K562 (cell line): ENCODE measurements at regions not wholly inside any gene's neighbourhood (a gene's known extent, or its start where the extent isn't known, plus 50 kb on each side); places are given as distances from the start of the nearest gene placed in this dataset.

ENCODE experiments used
- ATAC-seq: fragments of 200-7000 bp; cut with Tn5 transposase; 3 replicates; pipeline ENCODE4 v1.9.1; 2020; ENCODE audit warnings: moderate library complexity
- BruUV-seq: library from RNA; stranded (reverse); fragments of 400-500 nt; replicated peaks from 2 replicates; lab custom pipeline; 2021; lab: Mats Ljungman, UMichigan
- CTCF ChIA-PET: fragments of 300-600 bp; formaldehyde crosslinking; extraction: SDS; loops from one replicate; lab custom pipeline; 2021; ENCODE audit warnings: low intra/inter-chr PET ratio; lab: Yijun Ruan, JAX
- POLR2A ChIA-PET: fragments of 300-600, 350-650 bp; sonication (Branson Sonifier 250); formaldehyde crosslinking; extraction: SDS; loops from one replicate; lab custom pipeline; 2021; ENCODE audit warnings: antibody characterized with exemption, inconsistent platforms; lab: Yijun Ruan, JAX
- DNase-seq, 4 experiments: peaks; one replicate each; pipeline versions ENCODE4 v3.0.0 to v3.0.0-alpha.2; 2011 to 2018; ENCODE audit warnings: low spot score in 3 of 4, mixed read lengths in 3 of 4; ENCODE audit errors: extremely low read depth in 1 of 4
- FAIRE-seq: peaks from 2 replicates; lab custom pipeline; 2011; peaks lifted over from hg19 to GRCh38; lab: Jason Lieb, UNC
- H2AFZ ChIP-seq: 2 replicates; pipeline ENCODE4 v1.6.0; 2011; ENCODE audit warnings: low read depth, low read length, control low read depth, inconsistent platforms
- H3K27ac ChIP-seq: fragments of 200-600 bp; 3 replicates; pipeline ENCODE4 v1.8.0; 2011; ENCODE audit warnings: low read depth, mild to moderate bottlenecking, control low read depth, inconsistent platforms, low read length, moderate library complexity, mixed read lengths; ENCODE audit errors: extremely low read depth
- H3K27me3 ChIP-seq, 2 experiments: fragments of 300-600 bp in 1 of 2; 2 replicates in 1 of 2; 3 replicates in 1 of 2; pipeline versions ENCODE4 v1.6.0 to v1.8.0; 2011; ENCODE audit warnings: inconsistent platforms in 2 of 2, low read length in 2 of 2, mild to moderate bottlenecking in 1 of 2, mixed read lengths in 1 of 2, moderate library complexity in 1 of 2; ENCODE audit not compliant: control insufficient read depth in 2 of 2, insufficient read depth in 2 of 2
- H3K36me3 ChIP-seq: fragments of 300-600 bp; 3 replicates; pipeline ENCODE4 v1.8.0; 2011; ENCODE audit warnings: mild to moderate bottlenecking, low read length, inconsistent platforms; ENCODE audit not compliant: control insufficient read depth, insufficient read depth
- H3K4me1 ChIP-seq, 2 experiments: fragments of 200-600 bp in 1 of 2; replicated peaks in 1 of 2; 2 replicates in 1 of 2; 3 replicates in 1 of 2; pipeline versions ENCODE4 v1.5.1 to v1.8.0; 2011; ENCODE audit warnings: inconsistent platforms in 2 of 2, low read length in 2 of 2, mild to moderate bottlenecking in 1 of 2, mixed read lengths in 1 of 2, moderate library complexity in 1 of 2; ENCODE audit not compliant: control insufficient read depth in 2 of 2, insufficient read depth in 2 of 2
- H3K4me2 ChIP-seq: 2 replicates; pipeline ENCODE4 v1.6.1; 2011; ENCODE audit warnings: low read length, control low read depth, inconsistent platforms, mixed read lengths; ENCODE audit not compliant: insufficient read depth
- H3K4me3 ChIP-seq: fragments of 200-600 bp; sonication (generic), shearing (Covaris generic); 2 replicates; pipeline ENCODE4 v1.5.1; 2016; ENCODE audit warnings: control low read depth, inconsistent platforms
- H3K79me2 ChIP-seq: fragments of 200-600 bp; 3 replicates; pipeline ENCODE4 v1.8.0; 2011; ENCODE audit warnings: low read length, inconsistent platforms; ENCODE audit not compliant: control insufficient read depth, insufficient read depth
- H3K9ac ChIP-seq, 2 experiments: 2 replicates each; pipeline versions ENCODE4 v1.6.0 to v1.6.1; 2011; ENCODE audit warnings: low read depth in 2 of 2, low read length in 2 of 2, control low read depth in 1 of 2, inconsistent platforms in 1 of 2, mild to moderate bottlenecking in 1 of 2, mixed read lengths in 1 of 2; ENCODE audit not compliant: insufficient read depth in 1 of 2
- H3K9me1 ChIP-seq: one replicate; pipeline ENCODE4 v1.6.0; 2011; ENCODE audit warnings: inconsistent platforms, mild to moderate bottlenecking, low read length, moderate library complexity; ENCODE audit not compliant: control insufficient read depth, insufficient read depth
- H3K9me3 ChIP-seq: replicated peaks from 2 replicates; pipeline ENCODE4 v1.5.1; 2011; ENCODE audit warnings: low read depth, low read length, inconsistent platforms; ENCODE audit not compliant: control insufficient read depth, insufficient read depth
- H4K20me1 ChIP-seq: replicated peaks from 2 replicates; pipeline ENCODE4 v1.6.1; 2011; ENCODE audit warnings: low read length, inconsistent platforms, mixed read lengths; ENCODE audit not compliant: control insufficient read depth, insufficient read depth
- CEBPG ChIP-seq, 3 experiments: fragments of 200-800 bp in 1 of 3; sonication (Bioruptor generic) in 1 of 3; sonication (generic) in 1 of 3; formaldehyde crosslinking in 1 of 3; IDR thresholded peaks in 2 of 3; conservative IDR thresholded peaks in 1 of 3; 2 replicates each; pipeline versions ENCODE4 v1.6.1 to v1.8.0; 2016 to 2022; ENCODE audit warnings: missing compliant biosample characterization in 2 of 3, missing genetic modification characterization in 2 of 3, mild to moderate bottlenecking in 1 of 3, missing genetic modification reagents in 1 of 3
- FOXM1 ChIP-seq, 2 experiments: fragments of 450-650 bp in 1 of 2; sonication (generic) in 1 of 2; formaldehyde crosslinking in 1 of 2; IDR thresholded peaks; 2 replicates each; pipeline versions ENCODE4 v1.6.1 to v1.9.0; 2017 to 2022; ENCODE audit warnings: low read depth in 2 of 2, mild to moderate bottlenecking in 2 of 2, missing genetic modification reagents in 1 of 2, moderate library complexity in 1 of 2
- LEF1 ChIP-seq: fragments of 450-650 bp; IDR thresholded peaks from 2 replicates; pipeline ENCODE4 v1.6.1; 2016; ENCODE audit warnings: mild to moderate bottlenecking
- MTA3 ChIP-seq: fragments of 450-650 bp; formaldehyde crosslinking; IDR thresholded peaks from 2 replicates; pipeline ENCODE4 v1.6.1; 2017; ENCODE audit warnings: mild to moderate bottlenecking, borderline replicate concordance
- SMAD4 ChIP-seq: fragments of 250-450 bp; sonication (Bioruptor Pico); conservative IDR thresholded peaks from 2 replicates; pipeline ENCODE4 v1.8.0; 2021; ENCODE audit warnings: inconsistent platforms, mild to moderate bottlenecking, moderate library complexity
- ZBTB17 ChIP-seq: fragments of 450-650 bp; formaldehyde crosslinking; IDR thresholded peaks from 2 replicates; pipeline ENCODE4 v1.4.0; 2020; ENCODE audit warnings: mild to moderate bottlenecking
- ZNF212 ChIP-seq: fragments of 450-650 bp; formaldehyde crosslinking; IDR thresholded peaks from 2 replicates; pipeline ENCODE4 v1.4.0; 2020; ENCODE audit warnings: mild to moderate bottlenecking
- WGBS: fragments of 100-300 bp; shearing (Covaris generic); methylation state at CpG from one replicate; pipeline ENCODE4 v1.1.6; 2016; ENCODE audit warnings: low coverage, mixed read lengths; ENCODE audit not compliant: insufficient coverage; ENCODE audit errors: missing lambda C conversion rate; 5-methylcytosine and 5-hydroxymethylcytosine counted together
- in situ Hi-C: fragments of 300-500 bp; cut with MboI; formaldehyde crosslinking; loops from 4 replicates; pipeline ENCODE4 v1.15.0; 2018; ENCODE audit warnings: inconsistent platforms, mixed read lengths
- intact Hi-C: fragments of 100-400 bp; cut with micrococcal nuclease; formaldehyde crosslinking; loops from 2 replicates; pipeline ENCODE4 v1.14.2; 2022
- TF ChIP-seq, protein P1 (sequence below): fragments of 450-650 bp; IDR thresholded peaks from 2 replicates; pipeline ENCODE4 v1.6.1; 2018; ENCODE audit warnings: mild to moderate bottlenecking, low read depth; ENCODE audit not compliant: partially characterized antibody
- TF ChIP-seq, protein P2 (sequence below): fragments of 450-650 bp; formaldehyde crosslinking; IDR thresholded peaks from 2 replicates; pipeline ENCODE4 v1.4.0; 2020; ENCODE audit warnings: mild to moderate bottlenecking, moderate library complexity

DNA sequence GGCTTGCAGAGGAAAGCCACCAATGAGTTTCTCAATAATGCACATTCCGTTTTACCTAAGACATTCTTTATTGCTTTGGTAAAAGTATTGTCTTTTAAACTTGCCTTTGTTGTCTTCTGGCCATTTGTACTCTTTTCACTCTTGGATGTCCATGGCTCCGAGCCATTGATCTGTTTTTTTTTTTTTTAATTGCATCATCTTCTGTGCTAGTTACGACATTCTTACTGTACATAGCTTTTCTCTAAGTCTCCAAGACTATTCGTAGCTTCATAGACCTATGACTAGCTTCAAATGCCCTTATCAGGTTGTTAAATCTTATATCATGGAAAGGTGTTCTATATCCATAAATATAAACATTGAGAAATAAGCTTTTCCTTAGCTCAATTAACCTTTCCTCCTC lies 1522.6 kb downstream of the FAM181B start:
- FAIRE-seq = no peak
- H3K27ac ChIP-seq = no peak overlapping the region
- TF ChIP-seq ZNF212 (CRISPR knock-in tag) (no peak), CEBPG (CRISPR knock-in tag; IDR thresholded peaks at IDR 0.05) (no peak), CEBPG (tag; conservative IDR thresholded peaks at IDR 0.05 in 1 of 2, IDR thresholded peaks at IDR 0.05 in 1 of 2) (peak in 1 of 2 experiments; percentile 54; a peak in 2 of 4 replicates)

DNA sequence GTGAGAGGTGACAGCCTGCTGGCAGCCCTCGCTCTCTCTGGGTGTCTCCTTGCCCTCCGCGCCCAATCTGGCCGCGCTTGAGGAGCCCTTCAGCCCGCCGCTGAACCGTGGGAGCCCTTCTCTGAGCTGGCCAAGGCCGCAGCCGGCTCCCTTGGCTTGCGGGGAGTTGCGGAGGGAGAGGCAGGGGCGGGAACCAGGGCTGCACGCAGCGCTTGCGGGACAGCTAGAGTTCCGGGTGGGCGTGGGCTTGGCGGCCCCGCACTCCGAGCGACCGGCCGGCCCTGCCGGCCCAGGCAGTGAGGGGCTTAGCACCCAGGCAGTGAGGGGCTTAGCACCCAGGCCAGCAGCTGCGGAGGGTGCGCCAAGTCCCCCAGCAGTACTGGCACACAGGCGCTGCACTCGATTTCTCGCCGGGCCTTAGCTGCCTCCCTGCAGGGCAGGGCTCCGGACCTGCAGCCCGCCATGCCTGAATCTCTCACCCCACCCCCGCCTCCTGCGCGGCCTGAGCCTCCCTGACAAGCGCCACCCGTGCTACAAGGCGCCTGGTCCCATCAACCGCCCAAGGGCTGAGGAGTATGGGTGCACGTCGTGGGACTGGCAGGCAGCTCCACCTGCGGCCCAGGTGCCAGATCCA lies 1526.1 kb downstream of the FAM181B start:
- Histone ChIP-seq H3K9me3 (no peaks in the 10 kb centered on the region), H3K27ac (no peak overlapping the region), H4K20me1 (no peaks in the 10 kb centered on the region), H3K9me1 (no peaks in the 10 kb centered on the region), H3K4me2 (no peak overlapping the region), H3K4me1 (no peaks in the 10 kb centered on the region), H3K36me3 (no peaks in the 10 kb centered on the region), H3K9ac (no peak overlapping the region), H2AFZ (no peak overlapping the region), H3K4me3 (no peak overlapping the region), H3K79me2 (no peaks in the 10 kb centered on the region), H3K27me3 (no peaks in the 10 kb centered on the region)
- DNase-seq = no peak
- intact Hi-C loops (no loop called here), in situ Hi-C loops (no loop called here)
- no peak for FAIRE-seq
- ATAC-seq = no peak
- no TSS peak for BruUV-seq
- ChIA-PET POLR2A (interaction anchor here (0.6 kb wide), 1 partner anchor 155 kb away, joined by 5 read pairs; no protein-coding TSS in a partner anchor), CTCF (no interaction called here)
- 3% methylated on average over 21 of the region's 43 CpGs for WGBS
- no peak for TF ChIP-seq LEF1
- TF ChIP-seq, protein P1, sequence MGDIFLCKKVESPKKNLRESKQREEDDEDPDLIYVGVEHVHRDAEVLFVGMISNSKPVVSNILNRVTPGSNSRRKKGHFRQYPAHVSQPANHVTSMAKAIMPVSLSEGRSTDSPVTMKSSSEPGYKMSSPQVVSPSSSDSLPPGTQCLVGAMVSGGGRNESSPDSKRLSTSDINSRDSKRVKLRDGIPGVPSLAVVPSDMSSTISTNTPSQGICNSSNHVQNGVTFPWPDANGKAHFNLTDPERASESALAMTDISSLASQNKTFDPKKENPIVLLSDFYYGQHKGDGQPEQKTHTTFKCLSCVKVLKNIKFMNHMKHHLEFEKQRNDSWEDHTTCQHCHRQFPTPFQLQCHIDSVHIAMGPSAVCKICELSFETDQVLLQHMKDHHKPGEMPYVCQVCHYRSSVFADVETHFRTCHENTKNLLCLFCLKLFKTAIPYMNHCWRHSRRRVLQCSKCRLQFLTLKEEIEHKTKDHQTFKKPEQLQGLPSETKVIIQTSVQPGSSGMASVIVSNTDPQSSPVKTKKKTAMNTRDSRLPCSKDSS = no peak
- TF ChIP-seq, protein P2, sequence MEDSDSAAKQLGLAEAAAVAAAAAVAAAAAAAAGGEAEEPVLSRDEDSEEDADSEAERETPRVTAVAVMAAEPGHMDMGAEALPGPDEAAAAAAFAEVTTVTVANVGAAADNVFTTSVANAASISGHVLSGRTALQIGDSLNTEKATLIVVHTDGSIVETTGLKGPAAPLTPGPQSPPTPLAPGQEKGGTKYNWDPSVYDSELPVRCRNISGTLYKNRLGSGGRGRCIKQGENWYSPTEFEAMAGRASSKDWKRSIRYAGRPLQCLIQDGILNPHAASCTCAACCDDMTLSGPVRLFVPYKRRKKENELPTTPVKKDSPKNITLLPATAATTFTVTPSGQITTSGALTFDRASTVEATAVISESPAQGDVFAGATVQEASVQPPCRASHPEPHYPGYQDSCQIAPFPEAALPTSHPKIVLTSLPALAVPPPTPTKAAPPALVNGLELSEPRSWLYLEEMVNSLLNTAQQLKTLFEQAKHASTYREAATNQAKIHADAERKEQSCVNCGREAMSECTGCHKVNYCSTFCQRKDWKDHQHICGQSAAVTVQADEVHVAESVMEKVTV (CRISPR knock-in tag) = no peak
- TF ChIP-seq ZBTB17 (CRISPR knock-in tag) = no peak
- no peak for TF ChIP-seq FOXM1 (IDR thresholded peaks at IDR 0.05; ENCODE audit: low read depth)
- TF ChIP-seq FOXM1 (CRISPR knock-in tag; IDR thresholded peaks at IDR 0.05; ENCODE audit: low read depth) = no peak
- TF ChIP-seq SMAD4 (CRISPR knock-in tag) = no peak
- TF ChIP-seq MTA3 = no peak

More for the DNA sequence above, 1522.6 kb downstream of the FAM181B start:
- Histone ChIP-seq H3K36me3 (no peaks in the 10 kb centered on the region), H3K9me3 (no peaks in the 10 kb centered on the region; the same call in 1 of the 2 replicates), H3K4me3 (no peak overlapping the region), H3K4me1 (no peaks in the 10 kb centered on the region), H4K20me1 (no peaks in the 10 kb centered on the region), H3K4me2 (no peak overlapping the region), H3K9ac (no peak overlapping the region), H3K27me3 (no peaks in the 10 kb centered on the region), H3K9me1 (no peaks in the 10 kb centered on the region), H3K79me2 (no peaks in the 10 kb centered on the region), H2AFZ (no peak overlapping the region)
- DNase-seq (no peak), ATAC-seq (no peak)
- 0% methylated on average over 4 of the region's 4 CpGs for WGBS
- ChIA-PET CTCF (no interaction called here), POLR2A (no interaction called here)
- in situ Hi-C loops (no loop called here), intact Hi-C loops (no loop called here)
- no TSS peak for BruUV-seq
